ENCODE measurements at regions not wholly inside any gene's neighbourhood (a gene's known extent, or its start where the extent isn't known, plus 50 kb on each side); places are given as distances from the start of the nearest gene placed in this dataset.

GRCh38 chr3:65101450-65101849 is 413.6 kb upstream of the ADAMTS9 start:
- FAIRE-seq (no peak), ATAC-seq (no peak), DNase-seq (ENCODE audit: low read depth, low spot score) (no peak)
- POLR2A ChIA-PET: interaction anchor here (0.7 kb wide), 1 partner anchor 953 kb away, joined by 4 read pairs; no protein-coding TSS in a partner anchor
- H3K4me2 ChIP-seq (ENCODE audit: control insufficient read depth, insufficient read depth): no peak overlapping the region
- CTCF ChIA-PET: no interaction called here
- no peaks in the 10 kb centered on the region for H3K36me3 ChIP-seq (ENCODE audit: control insufficient read depth in 2 of 2, insufficient read depth in 2 of 2, low read length in 1 of 2)
- no peak overlapping the region for H3K9ac ChIP-seq (ENCODE audit: control insufficient read depth, insufficient read depth, low read length)
- no peak overlapping the region for H3K4me3 ChIP-seq
- no peak overlapping the region for H3K27ac ChIP-seq (ENCODE audit: control insufficient read depth, insufficient read depth)
- in situ Hi-C loops (cut with MboI) (no loop called here), intact Hi-C loops (cut with micrococcal nuclease; ENCODE audit: unreplicated experiment) (no loop called here)
- 0% methylated on average over 1 of the region's 1 CpG for WGBS (ENCODE audit: insufficient coverage, insufficient replicate concordance, low lambda C conversion rate, missing lambda C conversion rate)
- TF ChIP-seq SUZ12 (IDR thresholded peaks at IDR 0.05; ENCODE audit: unreplicated experiment) (no peak), SMAD1 (IDR thresholded peaks at IDR 0.05; ENCODE audit: low read depth, partially characterized antibody) (no peak), NRF1 (conservative IDR thresholded peaks at IDR 0.05; ENCODE audit: low read depth, low read length) (no peak), KAT2A (conservative IDR thresholded peaks at IDR 0.05; ENCODE audit: control insufficient read depth, low read depth, low read length) (no peak), MEF2B (IDR thresholded peaks at IDR 0.05; ENCODE audit: partially characterized antibody, poor library complexity, severe bottlenecking) (no peak), RBBP5 (conservative IDR thresholded peaks at IDR 0.05) (no peak), PML (IDR thresholded peaks at IDR 0.05; ENCODE audit: low read length) (no peak), PAX5 (IDR thresholded peaks at IDR 0.05; ENCODE audit: borderline replicate concordance, low read depth, low read length) (no peak), PBX3 (IDR thresholded peaks at IDR 0.05; ENCODE audit: insufficient replicate concordance, low read depth, low read length) (no peak)
- no peaks in the 10 kb centered on the region for H4K20me1 ChIP-seq (ENCODE audit: control insufficient read depth, insufficient read depth)
- H3K9me3 ChIP-seq (replicated peaks; ENCODE audit: control insufficient read depth, insufficient read depth, low read length): no peaks in the 10 kb centered on the region
- no peaks in the 10 kb centered on the region for H3K27me3 ChIP-seq (replicated peaks in 1 of 2; ENCODE audit: control insufficient read depth in 2 of 2, insufficient read depth in 2 of 2, low read length in 1 of 2)
- RAD21 ChIA-PET (ENCODE audit: unreplicated experiment): no interaction called here
- no peaks in the 10 kb centered on the region for H3K4me1 ChIP-seq (ENCODE audit: control insufficient read depth, insufficient read depth, low read length)
- BruUV-seq (replicated peaks): no TSS peak
- H3K79me2 ChIP-seq (ENCODE audit: control insufficient read depth, insufficient read depth, low read length): no peaks in the 10 kb centered on the region
- SMC1A ChIA-PET (ENCODE audit: uncharacterized antibody, unreplicated experiment): interaction anchor here (0.7 kb wide), 1 partner anchor 377 kb away, joined by 3 read pairs; no protein-coding TSS in a partner anchor
- no peak overlapping the region for H2AFZ ChIP-seq (ENCODE audit: control insufficient read depth, low read depth, low read length)

Data from GM12878 (cell line).